NOMO-1 treated with dmso at 0.1 percent for 144 hours (cell line): ENCODE measurements at regions not wholly inside any gene's neighbourhood (a gene's known extent, or its start where the extent isn't known, plus 50 kb on each side); places are given as distances from the start of the nearest gene placed in this dataset.

Experiments used
- DNase-seq: peaks from one replicate; lab custom pipeline; 2025; ENCODE audit not compliant: unreplicated experiment; lab: John Stamatoyannopoulos, UW

- DNase-seq = no peak
Measured at GRCh38 chr20:39150501-39150900, 188.4 kb downstream of the DHX35 start.

DNA sequence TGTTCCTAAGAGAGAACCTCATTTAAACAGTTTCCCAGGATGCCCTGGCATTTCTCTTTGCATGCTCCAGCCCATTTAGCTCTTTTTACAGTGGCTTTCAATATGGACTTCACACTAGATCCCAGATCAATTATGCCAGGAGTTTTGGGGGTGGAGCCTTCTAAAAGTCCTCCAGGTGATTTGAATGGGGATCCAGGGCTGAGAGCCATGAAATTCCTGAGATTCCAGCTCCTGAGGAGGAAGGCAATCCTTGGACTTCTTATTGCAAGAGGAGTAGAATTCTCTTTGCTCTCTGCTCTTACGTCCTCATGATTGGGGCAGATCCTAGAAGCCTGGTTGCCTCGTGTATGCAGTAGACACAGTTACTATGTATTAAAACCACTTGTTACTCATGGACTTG lies 184.2 kb downstream of the DHX35 start:
- DNase-seq = no peak

DNA sequence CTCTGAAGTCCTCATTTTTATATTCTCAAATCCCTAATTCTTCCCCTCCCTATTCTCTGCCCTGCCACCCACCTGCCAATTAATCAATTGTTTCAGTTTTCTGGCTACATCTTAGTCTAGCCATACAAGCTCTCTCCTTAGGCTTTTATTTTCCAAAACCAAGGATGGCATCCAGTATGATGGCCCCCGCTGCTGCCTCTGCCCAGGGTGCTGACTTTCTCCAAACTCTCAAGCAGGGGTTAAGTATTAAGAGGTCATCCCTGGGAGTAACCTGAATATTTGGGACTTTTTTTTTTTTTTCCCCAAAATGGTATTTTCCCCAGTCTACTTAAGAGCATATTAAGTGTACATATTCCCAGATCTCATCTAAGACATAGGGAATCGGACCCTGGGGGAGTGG lies 183.8 kb downstream of the DHX35 start:
- DNase-seq = no peak

GRCh38 chr20:39144757-39145156 lies 182.6 kb downstream of the DHX35 start:
- DNase-seq = no peak

DNA sequence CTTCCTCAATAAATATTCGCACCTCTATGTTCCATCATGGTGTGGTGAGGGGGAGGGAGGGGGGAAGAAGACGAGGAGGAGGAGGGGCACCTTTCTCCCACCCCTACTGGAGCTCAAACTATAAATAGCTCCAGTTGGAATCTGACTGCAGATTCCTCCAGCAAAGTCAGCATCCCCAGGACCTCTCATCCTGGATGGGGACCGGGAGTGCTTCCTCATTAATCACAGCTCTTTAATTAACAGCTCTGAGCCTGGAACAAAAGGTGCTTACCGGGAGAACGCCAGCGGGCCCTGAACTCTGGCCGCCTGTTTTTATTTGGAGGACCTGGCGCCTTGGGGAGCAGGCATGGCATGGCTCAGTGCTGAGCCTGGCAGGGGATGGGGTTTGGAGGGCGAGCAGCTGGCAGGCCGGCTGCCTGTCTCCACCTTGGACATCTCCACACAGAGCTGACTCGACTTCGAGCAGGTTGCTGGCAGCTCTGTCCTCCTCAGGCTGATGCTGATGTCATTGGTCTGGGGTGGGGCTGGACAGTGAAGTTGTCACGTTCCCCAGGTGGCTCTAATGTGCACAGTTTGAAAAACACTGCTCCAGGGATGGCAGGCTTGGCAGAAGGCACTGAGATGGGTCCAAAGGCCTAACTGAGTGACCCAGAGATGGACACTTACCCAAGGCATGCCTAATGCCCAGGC lies 180.4 kb downstream of the DHX35 start:
- DNase-seq = no peak

DNA sequence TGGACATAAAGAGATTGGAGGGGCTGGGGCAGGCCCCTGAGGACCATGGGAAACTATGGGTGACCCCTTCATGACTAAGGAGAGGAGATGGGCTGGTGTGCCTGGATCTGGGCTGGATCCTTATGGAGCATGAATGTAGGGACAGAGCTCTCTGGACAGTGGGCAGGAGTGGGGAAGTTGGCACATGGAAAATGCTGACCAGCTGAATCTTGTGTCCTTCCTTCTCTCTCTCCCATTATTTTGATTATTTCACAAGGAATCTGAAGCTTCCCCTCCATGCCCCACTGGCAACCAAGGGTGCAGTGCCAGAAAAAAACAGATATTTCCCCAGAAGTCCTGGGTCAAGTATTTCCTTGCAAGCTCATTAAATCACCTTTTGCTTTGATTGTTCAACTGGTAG lies 175.2 kb downstream of the DHX35 start:
- DNase-seq = no peak

DNA sequence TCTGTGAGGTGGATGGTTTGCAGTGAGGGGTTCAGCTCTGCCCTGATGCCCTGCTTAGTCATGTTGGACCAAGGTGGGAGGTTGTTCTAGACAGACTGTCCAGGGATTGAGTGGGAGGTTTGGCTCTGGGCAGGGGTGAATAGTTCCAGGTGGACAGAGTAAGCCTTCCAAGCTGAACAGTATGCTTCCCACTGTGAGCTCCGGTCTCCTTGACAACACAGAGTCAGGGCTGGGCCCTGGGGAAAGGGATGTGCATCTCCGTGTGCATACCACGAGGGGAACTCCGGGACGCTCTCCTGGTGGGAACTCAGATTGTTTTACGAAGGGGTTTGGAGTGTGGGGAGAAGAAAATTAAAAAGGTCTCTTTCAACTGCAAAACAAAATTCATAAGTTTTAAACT lies 174.7 kb downstream of the DHX35 start:
- DNase-seq = no peak

DNA sequence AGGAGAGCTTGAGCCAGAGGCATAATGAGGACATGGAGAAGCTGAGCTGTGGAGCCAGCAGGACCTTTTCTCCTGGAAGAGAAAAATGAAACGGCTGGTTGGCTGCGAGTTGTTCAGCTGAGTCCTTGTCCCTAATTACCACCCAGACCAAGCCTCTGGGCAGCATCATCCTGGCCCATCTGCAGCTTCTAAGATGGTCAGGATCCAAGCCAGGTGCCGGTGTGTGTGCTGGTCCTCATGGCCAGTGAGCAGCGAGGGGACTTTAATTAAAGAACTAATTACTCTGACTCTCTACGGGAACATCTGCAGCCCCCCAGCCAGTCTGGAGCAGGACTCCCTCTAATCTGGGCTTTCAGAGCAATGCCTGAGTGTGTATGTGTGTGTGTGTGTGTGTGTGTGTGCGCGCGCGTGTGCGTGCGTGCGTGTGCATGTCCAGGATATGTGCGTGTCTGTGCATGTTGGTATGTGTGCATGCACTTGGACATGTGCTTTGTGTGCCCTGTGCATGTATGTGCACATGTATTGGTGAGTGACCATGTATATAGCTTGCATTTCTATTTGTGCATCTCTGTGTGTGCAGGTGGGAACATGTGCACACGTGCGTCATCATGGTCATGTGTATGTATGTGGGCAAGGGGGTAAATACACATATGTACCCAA lies 173.9 kb downstream of the DHX35 start:
- DNase-seq = no peak

GRCh38 chr20:39133201-39133600 lies 171.1 kb downstream of the DHX35 start:
- DNase-seq = no peak

- no peak for DNase-seq
Measured at GRCh38 chr20:39132511-39132910, 170.4 kb downstream of the DHX35 start.

DNA sequence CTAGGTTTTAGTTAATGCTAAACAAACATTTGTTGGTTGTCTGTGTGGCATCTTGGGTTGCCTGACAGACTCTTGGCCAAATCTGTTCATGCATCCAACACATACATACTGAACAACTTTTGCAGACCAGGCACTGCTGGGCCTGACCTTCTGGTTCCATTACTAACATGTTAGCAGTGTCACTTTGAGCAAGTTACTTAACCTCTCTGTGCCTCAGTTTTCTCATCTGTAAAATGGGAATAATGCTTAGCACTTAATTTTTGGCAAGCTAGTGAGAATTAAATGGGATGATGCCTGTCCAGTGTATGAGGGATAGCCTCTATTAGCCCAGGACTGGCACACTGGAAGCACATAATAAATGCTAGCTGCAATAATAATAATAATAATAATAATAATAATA lies 169.9 kb downstream of the DHX35 start:
- DNase-seq = no peak

- no peak for DNase-seq
Measured at GRCh38 chr20:39130627-39131026, 168.5 kb downstream of the DHX35 start.

- no peak for DNase-seq
Measured at GRCh38 chr20:39129523-39129922, 167.4 kb downstream of the DHX35 start.

- DNase-seq = no peak
Measured at GRCh38 chr20:39124064-39124463, 161.9 kb downstream of the DHX35 start.

GRCh38 chr20:39123185-39123557 lies 161.0 kb downstream of the DHX35 start:
- no peak for DNase-seq

DNA sequence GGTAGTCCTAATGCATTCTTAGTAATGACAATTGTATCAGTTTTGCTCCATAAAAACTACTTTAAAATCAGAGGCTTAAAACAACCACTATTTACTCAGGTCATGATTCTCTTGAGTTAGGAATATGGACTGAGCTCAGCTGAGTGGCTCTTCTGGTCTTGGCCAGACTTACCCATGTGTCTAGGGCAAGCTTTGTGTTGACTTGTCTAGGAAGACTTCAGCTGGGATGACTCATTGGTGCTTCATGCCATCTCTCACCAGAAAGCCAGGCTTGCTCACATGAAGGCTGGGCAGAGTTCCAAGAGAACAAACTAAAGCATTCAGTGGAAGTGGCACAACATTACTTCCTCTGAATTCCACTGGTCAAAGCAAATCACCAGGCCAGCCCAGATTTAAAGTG lies 155.3 kb downstream of the DHX35 start:
- DNase-seq = no peak

- no peak for DNase-seq
Measured at GRCh38 chr20:39116020-39116419, 153.9 kb downstream of the DHX35 start.

DNA sequence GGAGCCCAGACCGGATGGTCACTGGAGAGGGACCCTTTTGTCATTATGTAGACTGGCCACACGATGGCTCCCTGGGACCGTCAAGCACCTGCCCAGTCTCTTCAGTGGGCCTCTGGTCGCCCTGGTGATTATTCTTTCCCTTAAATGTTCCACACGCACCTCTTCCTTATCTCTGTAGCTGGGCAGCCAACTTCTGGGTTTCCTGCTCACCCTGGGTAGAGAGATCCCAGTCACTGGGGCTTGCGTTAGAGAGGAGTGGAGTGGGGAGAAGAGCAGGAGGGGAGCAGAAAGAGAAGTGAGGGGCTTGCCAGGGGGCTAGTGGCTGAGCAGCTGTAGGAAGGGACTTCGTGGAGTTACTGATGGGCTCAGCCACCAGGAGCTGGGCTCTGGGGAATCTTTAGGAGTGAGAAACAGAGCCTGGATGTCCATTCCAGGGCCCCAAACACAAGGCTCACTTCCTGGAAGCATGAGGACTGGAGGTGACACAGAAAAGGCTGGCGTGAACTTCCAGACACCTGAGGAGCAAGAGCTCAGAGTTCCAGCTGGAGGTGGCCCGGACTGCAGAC lies 150.1 kb downstream of the DHX35 start:
- no peak for DNase-seq

GRCh38 chr20:39111359-39112177 lies 149.4 kb downstream of the DHX35 start:
- DNase-seq = no peak

DNA sequence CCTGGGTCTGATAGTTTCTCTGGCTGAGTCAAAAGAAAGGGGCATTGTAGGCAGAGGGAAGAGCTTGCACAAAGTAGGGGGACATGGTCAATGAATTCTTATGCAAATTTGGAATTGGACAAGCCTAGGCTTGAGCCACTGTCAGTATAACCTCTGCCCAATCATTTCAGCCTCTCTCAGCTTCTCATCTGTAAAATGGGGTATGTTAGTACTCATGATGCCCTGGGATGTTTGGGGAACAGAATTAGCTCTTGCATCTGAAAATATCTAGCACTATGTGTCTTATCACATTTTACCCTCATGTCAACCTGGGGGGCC lies 148.6 kb downstream of the DHX35 start:
- no peak for DNase-seq

DNA sequence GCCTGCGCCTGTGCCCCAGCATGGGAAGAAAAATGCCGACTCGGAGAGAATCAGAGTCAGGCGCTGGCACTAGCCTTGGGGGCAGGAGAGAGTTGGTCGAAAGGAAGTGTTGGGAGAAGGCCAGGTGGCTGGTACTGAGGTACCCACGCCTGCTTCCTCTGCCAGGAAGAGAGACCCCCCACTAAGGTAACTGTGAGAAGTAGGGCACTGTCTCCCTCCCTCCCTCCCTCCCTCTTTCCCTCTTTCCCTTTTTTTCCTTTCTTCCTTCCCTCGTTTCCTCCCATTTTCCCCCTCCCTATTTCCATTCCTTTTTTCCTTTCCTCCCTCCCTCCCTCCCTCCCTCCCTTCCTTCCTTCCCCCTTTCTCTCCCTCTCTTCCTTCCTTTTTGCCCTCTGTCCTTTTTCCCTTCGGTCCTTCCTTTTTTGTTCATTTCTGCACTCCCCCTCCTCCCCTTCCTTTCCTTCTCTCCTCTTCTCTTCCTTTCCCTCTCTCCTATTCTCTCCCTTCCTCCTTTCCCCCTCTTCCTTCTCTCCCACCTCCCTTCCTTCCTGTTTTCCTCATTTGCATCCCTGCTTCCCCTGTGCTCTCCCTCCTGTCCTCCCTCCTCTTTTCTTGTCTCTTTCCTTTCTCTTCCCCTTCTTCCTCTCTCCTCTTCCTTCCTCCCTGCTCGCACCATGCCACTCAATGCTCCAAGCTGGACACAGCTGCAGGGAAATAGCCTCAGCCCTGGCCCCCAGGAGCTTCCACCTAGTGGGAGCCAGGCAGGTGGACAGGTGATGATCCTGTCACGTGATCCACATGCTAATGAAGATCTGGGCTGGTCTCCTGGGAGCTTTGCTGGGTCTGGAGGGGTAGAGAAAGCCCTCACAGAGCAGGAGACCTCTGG lies 148.0 kb downstream of the DHX35 start:
- no peak for DNase-seq
